WI38 (cell line): ENCODE measurements at regions not wholly inside any gene's neighbourhood (a gene's known extent, or its start where the extent isn't known, plus 50 kb on each side); places are given as distances from the start of the nearest gene placed in this dataset.

Experiments used
- H3K4me3 ChIP-seq: 2 replicates; pipeline ENCODE4 v1.5.1; 2011; ENCODE audit warnings: low read depth, mild to moderate bottlenecking, control low read depth, low read length
- TF ChIP-seq, protein P1 (sequence below): IDR thresholded peaks from 2 replicates; pipeline ENCODE4 v1.5.1; 2012; ENCODE audit warnings: low read depth, mild to moderate bottlenecking, control low read depth, low read length

DNA sequence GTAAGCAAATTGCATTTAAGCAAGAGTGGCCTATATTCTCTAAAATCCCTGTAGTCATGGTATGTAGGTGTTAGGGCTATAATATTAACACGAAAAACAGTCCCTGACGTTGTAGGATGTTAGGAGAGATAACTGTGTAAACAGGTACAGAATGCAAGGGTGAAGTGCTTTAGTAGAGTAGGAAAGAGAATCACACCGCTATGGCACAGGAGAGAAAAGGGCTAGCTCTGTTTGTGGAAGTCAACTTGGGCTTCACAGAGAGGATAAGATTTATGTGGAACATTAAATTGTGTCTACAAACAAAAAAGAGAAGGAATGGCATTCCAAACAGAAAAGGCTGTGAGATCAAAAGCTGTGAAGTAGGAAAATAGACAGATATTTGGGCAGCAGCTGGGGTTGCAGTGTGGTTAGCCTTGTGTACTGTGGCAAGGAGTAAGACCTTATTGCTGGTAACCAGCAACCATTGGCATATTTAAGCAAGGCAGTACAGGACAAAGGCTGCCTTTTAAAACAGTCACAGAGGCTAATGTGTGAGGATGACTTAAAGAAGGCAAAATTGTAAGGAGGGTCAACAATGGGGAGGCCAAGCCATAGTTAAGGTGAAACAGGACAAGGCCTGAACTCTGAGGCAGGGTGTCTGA lies 337.5 kb upstream of the ADAMTSL1 start:
- no peak overlapping the region for H3K4me3 ChIP-seq
- TF ChIP-seq, protein P1, sequence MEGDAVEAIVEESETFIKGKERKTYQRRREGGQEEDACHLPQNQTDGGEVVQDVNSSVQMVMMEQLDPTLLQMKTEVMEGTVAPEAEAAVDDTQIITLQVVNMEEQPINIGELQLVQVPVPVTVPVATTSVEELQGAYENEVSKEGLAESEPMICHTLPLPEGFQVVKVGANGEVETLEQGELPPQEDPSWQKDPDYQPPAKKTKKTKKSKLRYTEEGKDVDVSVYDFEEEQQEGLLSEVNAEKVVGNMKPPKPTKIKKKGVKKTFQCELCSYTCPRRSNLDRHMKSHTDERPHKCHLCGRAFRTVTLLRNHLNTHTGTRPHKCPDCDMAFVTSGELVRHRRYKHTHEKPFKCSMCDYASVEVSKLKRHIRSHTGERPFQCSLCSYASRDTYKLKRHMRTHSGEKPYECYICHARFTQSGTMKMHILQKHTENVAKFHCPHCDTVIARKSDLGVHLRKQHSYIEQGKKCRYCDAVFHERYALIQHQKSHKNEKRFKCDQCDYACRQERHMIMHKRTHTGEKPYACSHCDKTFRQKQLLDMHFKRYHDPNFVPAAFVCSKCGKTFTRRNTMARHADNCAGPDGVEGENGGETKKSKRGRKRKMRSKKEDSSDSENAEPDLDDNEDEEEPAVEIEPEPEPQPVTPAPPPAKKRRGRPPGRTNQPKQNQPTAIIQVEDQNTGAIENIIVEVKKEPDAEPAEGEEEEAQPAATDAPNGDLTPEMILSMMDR: no peak

DNA sequence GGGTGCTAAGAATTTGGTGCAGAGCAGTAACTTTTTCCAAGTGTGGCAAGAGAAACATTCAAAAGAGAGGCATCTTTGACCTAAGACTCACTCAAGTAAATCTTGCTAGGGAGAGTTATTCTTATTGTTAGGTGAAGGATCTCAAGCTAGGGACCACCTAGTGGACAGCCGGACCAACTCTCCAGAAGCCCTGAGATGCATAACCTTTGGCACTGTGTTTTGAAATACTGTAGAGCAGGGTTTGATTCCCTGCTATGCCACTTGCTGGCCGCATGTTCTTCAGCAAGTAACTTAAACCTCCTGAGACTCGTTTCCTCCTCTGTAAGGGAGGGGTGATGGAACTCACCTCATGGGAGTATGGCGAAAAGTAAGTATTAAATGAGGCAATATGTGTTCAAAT lies 336.1 kb upstream of the ADAMTSL1 start:
- no peak overlapping the region for H3K4me3 ChIP-seq
- TF ChIP-seq, protein P1: no peak

DNA sequence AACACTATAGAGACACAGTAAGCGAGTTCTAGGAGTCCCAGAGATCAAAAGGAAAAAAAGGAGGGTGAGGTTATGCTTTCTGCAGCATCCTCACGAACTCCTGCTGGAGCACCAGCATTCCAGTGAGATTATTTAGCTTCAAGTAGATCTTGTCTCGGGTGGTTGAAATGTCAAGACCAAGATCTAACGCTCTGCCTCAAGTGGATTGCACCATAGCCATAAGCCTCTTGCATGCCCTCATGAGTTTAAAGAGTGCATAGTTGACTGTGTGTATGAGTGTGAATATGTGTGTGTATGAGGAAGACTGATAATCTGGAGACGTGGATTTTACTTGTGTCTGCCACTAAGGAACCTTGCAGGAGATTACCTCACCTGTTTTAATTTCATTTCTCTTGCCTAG lies 335.3 kb upstream of the ADAMTSL1 start:
- no peak overlapping the region for H3K4me3 ChIP-seq
- TF ChIP-seq, protein P1: no peak

DNA sequence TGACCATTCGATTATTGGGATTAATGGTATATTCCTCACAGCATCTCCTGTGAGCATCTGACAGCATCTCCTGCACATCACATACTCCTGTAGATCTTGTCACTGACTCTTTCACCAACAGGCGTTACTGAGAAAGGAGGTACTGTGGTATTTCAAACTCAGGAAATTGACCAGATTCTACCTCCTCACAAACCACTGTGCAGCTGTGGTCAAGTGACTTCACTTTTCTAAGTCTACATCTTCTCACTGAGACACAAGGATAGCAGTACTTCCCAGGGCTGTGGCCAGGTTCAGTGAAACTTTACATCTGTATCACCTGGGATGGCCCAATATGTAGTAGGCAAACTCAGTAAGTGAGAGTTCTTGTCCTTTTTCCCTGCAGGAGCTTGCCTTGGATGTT lies 332.3 kb upstream of the ADAMTSL1 start:
- no peak overlapping the region for H3K4me3 ChIP-seq
- TF ChIP-seq, protein P1: no peak

DNA sequence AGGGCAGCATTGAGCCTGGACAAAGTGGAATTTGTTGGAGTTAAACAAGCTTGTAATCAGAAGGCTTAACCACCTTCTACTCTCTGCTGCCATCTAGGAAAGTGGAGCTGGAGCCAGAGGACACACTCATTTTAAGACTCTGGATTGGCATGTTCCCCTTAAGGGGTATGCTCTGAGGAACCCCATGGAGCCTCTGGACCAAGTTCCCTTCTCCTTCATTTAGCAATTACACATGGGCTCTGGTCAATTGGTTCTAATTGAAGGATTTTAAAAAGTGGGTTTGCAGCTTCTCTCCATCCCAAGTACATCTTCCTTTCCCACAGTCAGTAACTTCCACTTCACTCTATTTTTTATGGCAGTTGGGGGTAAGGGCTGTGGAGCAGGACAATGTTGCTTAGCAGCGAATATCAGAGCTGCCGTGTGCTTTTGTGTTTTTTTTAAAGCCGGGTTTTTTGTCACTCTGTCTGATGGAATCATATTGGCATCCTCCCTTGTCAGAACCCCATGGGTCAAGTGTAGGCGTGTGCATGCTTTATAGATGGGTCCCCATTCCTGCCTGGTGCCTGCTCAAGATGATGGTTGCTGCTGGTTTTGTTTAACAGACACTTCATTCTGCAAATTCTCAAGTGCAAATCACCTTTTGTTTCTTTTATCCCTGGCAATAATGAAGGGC lies 330.7 kb upstream of the ADAMTSL1 start:
- no peak overlapping the region for H3K4me3 ChIP-seq
- TF ChIP-seq, protein P1: no peak

DNA sequence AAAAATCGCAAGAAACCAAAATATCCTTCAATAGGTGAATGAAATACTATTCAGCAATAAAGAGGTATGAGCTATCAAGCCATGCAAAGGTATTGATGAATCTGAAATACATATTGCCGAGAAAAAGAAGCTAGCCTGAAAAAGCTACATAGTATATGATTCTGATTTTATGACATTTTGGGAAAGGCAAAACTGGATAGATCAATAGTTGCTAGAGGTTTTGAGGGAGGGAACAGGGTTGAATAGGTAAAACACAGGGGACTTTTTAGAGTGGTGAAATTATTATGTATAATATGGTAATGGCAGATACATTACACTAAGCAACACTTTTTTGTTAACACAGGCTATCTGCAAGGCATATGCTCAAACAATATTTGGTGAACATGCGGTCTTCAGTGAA lies 327.6 kb upstream of the ADAMTSL1 start:
- TF ChIP-seq, protein P1: no peak
- H3K4me3 ChIP-seq: no peak overlapping the region

DNA sequence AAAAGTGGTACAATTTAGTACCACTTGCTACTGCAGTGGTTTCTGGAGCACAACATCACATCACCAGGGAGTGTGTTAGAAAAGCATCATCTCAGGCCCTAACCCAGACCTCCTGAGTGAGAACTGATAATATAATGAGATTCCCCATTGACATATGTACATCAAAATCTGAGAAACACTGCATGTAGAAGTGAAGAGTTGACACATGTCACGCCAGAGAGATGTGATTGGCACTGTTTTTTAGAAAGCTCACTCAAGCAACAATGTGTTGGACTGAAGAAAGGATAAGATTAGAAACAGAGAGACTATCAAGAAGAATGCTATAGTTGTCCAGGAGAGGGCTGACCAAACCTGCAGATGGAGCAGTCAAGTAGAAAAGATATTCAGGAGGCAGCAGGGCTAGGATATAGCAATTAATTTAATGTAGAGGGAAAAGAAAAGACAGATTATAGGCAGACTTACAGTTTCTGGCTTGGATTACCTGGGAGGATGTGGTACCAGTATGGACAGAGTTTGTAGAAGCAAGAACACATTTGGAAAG lies 324.4 kb upstream of the ADAMTSL1 start:
- no peak overlapping the region for H3K4me3 ChIP-seq
- TF ChIP-seq, protein P1: no peak
